GM18508 (cell line): ENCODE measurements at regions not wholly inside any gene's neighbourhood (a gene's known extent, or its start where the extent isn't known, plus 50 kb on each side); places are given as distances from the start of the nearest gene placed in this dataset.
A peak's percentile ranks its signal among the peaks of the same experiment; 100 is the strongest.
"Not testable (repeated sequence)": the region's sequence is repeated elsewhere in the genome, so short reads cannot be mapped to it uniquely, and the experiment has no call there.

ENCODE experiments used
- ATAC-seq: cut with Tn5 transposase; IDR thresholded peaks from one replicate; pipeline ENCODE4 v1.9.1; 2021; ENCODE audit warnings: moderate number of reproducible peaks; ENCODE audit not compliant: insufficient read depth, unreplicated experiment

DNA sequence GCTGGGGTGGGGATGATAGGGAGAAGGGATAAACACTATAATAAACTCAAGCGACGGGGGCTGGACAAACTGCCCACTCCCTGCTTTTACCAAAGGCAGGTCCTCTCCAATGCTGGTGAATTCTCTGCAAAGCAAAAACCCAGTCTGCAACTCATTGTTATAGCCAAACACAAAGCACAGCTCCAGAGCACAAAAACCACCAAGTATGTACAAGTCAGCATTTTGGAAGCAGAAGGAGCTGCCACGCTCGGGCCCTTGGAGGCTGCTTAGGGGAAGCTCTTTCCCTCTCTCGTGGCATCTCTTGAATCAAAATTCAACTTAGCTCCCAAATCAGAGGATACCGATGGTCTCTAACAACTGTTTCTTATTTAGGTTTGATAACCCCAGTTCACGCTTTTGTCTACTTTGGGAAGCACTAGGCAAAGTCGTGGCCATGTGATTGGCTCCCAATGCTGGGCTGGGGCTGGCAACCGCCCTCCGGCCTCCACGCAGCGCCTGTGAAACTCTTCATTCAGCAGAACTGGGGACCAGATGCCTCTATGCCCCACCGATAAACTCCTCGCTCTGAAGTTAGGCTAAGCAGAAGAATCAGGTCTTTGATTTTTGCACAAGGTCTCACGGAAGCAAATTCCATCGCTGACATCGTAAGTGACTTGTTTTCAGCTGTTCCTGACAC is 158.5 kb upstream of the FOXN3 start:
- ATAC-seq = no peak

- ATAC-seq = no peak
These were observed 157.4 kb upstream of the FOXN3 start for GRCh38 chr14:89574420-89574819.

- ATAC-seq = no peak
These were observed 156.3 kb upstream of the FOXN3 start for GRCh38 chr14:89573399-89573657.

- ATAC-seq = no peak
These were observed 155.8 kb upstream of the FOXN3 start for GRCh38 chr14:89572596-89573398.

DNA sequence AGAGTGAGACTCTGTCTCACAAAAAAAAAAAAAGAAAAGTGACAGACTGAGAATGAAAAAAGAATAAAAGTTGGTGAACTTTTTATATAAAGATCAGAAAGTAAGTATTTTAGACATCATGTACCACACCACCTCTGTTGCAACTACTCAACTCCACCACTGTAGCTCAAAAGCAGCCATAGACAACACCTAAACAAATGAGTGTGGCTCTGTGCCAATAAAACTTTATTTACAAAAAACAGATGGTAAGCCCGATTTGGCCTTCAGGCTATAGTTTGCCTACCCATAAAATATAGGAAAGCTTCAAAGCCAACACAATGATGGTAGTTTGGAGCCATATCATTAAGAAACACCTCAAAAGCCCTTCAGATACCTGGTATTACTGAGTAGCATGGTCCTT is 154.5 kb upstream of the FOXN3 start:
- no peak for ATAC-seq

- no peak for ATAC-seq
These were observed 149.8 kb upstream of the FOXN3 start for GRCh38 chr14:89566644-89567415.

DNA sequence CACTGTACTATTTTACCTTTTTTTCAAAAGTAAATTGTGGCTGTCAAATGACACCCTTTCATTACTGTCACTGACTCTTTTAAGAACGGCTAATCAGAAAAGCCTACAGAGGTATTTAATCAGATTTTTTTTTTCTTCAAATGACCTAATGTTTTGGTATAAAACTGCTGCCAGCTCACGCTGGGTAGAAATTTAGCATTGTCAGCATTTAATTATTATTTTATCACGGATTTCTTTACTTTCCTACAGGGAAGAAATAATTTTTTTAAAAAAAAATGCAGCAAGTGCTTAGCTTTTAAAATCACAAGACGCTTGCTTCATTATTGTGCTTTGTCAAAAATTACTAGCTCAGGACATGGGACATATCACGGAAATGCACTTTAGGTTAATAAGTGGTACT is 149.1 kb upstream of the FOXN3 start:
- no peak for ATAC-seq

DNA sequence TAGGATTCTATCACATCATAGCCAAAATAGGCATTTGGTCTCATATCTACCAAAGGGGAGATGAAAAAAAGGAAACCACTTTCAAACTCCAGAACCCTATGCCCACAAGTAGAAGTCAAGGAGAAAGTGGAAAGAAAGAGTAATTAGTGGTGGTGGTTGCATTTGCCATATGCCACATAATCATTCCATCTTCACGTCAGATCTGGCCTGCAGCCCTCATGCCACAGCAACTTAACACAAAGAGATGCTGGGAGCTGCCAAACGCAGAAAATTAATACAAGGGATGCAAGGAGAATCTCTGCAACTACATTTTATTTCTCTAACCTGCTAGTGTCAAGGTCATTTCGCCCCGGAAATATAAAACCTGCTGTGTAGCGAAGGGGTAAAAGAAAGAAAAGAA is 148.6 kb upstream of the FOXN3 start:
- no peak for ATAC-seq

DNA sequence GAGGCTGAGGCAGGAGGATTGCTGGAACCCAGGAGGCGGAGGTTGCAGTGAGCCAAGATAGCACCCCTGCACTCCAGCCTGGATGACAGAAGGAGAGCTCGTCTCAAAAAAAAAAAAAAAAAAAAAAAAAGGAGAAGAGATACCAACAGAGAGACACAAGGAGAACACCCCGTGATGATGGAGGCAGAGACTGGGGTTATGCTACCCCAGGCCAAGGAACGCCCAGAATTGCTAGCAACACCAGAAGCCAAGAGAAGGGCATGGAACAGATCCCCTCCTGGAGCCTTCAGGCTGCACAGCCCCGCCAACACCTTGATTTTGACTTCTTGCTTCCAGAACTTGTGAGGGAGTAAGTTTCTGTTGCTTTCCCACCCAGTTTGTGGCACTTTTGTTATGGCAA is 148.0 kb upstream of the FOXN3 start:
- ATAC-seq = no peak

GRCh38 chr14:89564286-89564957 is 147.4 kb upstream of the FOXN3 start:
- ATAC-seq = peak; percentile 53

- ATAC-seq = no peak
These were observed 146.4 kb upstream of the FOXN3 start for GRCh38 chr14:89563471-89563870.

GRCh38 chr14:89551955-89552354 is 134.9 kb upstream of the FOXN3 start:
- no peak for ATAC-seq

- ATAC-seq = no peak
These were observed 134.4 kb upstream of the FOXN3 start for GRCh38 chr14:89551432-89551831.

DNA sequence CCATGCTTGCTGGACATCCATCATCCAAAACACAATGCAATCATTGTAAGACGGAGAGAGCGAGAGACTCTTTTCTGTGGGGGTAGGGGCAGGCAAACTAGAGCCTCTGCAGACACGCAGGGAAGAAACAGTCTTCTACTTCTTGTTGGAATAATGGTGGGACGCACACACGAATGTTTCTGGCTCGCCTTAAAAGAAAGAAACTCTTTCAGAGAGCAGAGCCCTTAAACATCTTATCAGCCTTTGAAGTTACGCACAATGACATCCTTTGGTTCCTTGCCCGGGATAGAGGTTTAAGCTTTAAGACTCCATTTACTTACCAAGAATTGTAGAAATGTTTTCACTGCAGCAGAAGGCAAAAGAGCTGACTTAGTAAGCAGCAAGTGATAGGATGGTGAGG is 133.8 kb upstream of the FOXN3 start:
- no peak for ATAC-seq

- no peak for ATAC-seq
These were observed 132.5 kb upstream of the FOXN3 start for GRCh38 chr14:89549381-89550125.

- ATAC-seq = not testable (repeated sequence)
These were observed 130.0 kb upstream of the FOXN3 start for GRCh38 chr14:89547047-89547446.

DNA sequence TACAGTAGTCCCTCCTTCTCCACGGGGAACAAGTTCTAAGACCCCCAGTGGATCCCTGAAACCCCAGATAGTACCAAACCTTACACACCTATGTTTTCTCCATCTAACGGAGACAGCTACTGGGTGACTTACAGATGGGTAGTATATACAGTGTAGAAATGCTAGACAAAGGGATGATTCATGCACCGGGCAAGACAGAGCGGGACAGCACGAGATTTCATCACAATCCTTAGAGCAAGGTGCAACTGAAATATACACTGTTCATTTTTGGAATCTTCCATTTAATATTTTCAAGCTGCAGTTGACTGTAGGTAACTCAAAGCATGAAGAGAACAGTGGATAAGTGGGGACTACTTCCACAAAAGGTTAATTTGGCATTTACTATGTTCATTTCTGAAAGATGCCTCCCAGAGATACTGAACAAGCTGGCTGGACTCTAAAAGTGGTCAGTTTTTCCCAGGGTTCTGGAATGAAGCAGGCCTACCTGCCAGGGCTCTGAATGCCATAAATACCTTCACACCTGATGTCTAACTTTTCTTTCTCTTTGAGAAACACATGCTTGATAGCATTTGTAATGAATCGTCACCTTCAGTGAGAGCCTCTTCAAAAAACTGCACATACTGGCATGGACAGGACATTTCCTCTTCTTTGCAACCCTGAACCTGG is 127.7 kb upstream of the FOXN3 start:
- ATAC-seq = no peak

GRCh38 chr14:89543425-89543790 is 126.4 kb upstream of the FOXN3 start:
- ATAC-seq = no peak

DNA sequence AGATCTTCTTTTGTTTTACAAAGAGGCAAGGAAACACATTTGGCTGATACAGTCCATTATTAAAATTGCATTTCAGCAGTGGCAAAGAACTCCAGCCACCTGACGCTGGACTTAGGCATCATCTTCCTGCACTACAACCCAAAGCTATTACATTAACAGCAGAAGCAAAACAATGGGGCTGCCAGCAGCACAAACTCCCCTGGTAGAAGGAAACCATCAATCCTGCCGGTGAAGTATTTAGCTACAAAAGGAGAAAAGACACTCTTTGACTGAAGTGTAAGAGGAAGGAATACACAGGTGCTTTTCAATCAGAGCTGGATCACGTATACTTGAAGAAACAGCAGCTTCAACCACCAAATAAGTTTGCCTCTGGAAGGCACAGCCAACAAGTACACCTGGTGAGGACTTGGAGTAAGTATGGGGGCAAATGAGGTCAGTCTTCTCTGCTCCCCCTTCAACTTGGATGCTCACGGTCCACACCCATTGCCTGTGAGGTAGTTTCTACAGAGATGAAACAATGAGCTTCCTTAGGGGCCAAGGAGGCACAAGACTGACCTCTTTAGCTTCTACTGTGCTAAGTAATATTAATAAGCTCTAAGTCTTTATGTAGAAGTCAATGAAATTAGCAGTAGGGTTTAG is 125.9 kb upstream of the FOXN3 start:
- ATAC-seq = no peak
